Transverse colon (tissue), 3 donors: ENCODE measurements at regions not wholly inside any gene's neighbourhood (a gene's known extent, or its start where the extent isn't known, plus 50 kb on each side); places are given as distances from the start of the nearest gene placed in this dataset.

Experiments used
- POLR2A ChIP-seq: fragments of 450-650 bp; IDR thresholded peaks from one replicate; pipeline ENCODE4 v1.6.1; 2016; ENCODE audit warnings: antibody characterized with exemption, mild to moderate bottlenecking, moderate library complexity
- TF ChIP-seq, protein P1 (sequence below), 5 experiments: fragments of 200-600 bp in 3 of 5; fragments of 450-650 bp in 2 of 5; sonication (generic) in 3 of 5; IDR thresholded peaks; 1 replicate in 2 of 5; 2 replicates in 3 of 5; pipeline ENCODE4 v1.5.1; 2016 to 2017; ENCODE audit warnings: antibody characterized with exemption in 5 of 5, inconsistent platforms in 3 of 5, mild to moderate bottlenecking in 2 of 5, moderate library complexity in 1 of 5

DNA sequence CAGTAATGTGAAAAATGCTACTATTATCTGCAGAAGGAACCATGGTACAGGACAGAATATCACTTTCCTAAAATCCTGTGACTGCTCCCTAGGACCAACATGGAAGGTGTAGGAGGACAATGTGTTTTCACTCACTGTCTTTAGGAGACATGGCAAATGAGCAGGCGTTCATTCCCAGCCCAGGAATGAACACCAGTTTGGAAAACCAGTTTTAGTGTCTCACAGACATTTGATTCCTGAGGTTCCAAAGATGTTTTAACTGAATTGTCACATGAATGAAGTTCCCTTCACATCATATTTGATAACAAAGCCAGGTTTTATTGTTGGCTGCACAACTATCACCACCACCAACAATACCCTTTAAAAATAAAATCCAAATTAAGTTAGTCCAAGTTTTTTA, 178.2 kb downstream of the ENC1 start:
- TF ChIP-seq, protein P1, sequence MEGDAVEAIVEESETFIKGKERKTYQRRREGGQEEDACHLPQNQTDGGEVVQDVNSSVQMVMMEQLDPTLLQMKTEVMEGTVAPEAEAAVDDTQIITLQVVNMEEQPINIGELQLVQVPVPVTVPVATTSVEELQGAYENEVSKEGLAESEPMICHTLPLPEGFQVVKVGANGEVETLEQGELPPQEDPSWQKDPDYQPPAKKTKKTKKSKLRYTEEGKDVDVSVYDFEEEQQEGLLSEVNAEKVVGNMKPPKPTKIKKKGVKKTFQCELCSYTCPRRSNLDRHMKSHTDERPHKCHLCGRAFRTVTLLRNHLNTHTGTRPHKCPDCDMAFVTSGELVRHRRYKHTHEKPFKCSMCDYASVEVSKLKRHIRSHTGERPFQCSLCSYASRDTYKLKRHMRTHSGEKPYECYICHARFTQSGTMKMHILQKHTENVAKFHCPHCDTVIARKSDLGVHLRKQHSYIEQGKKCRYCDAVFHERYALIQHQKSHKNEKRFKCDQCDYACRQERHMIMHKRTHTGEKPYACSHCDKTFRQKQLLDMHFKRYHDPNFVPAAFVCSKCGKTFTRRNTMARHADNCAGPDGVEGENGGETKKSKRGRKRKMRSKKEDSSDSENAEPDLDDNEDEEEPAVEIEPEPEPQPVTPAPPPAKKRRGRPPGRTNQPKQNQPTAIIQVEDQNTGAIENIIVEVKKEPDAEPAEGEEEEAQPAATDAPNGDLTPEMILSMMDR (IDR thresholded peaks at IDR 0.05) = no peak
- no peak for TF ChIP-seq POLR2A
